ENCODE measurements at regions not wholly inside any gene's neighbourhood (a gene's known extent, or its start where the extent isn't known, plus 50 kb on each side); places are given as distances from the start of the nearest gene placed in this dataset.

GRCh38 chr11:70650075-70650909 is 252.0 kb downstream of the CTTN start (continued):
- TF ChIP-seq, protein P1, sequence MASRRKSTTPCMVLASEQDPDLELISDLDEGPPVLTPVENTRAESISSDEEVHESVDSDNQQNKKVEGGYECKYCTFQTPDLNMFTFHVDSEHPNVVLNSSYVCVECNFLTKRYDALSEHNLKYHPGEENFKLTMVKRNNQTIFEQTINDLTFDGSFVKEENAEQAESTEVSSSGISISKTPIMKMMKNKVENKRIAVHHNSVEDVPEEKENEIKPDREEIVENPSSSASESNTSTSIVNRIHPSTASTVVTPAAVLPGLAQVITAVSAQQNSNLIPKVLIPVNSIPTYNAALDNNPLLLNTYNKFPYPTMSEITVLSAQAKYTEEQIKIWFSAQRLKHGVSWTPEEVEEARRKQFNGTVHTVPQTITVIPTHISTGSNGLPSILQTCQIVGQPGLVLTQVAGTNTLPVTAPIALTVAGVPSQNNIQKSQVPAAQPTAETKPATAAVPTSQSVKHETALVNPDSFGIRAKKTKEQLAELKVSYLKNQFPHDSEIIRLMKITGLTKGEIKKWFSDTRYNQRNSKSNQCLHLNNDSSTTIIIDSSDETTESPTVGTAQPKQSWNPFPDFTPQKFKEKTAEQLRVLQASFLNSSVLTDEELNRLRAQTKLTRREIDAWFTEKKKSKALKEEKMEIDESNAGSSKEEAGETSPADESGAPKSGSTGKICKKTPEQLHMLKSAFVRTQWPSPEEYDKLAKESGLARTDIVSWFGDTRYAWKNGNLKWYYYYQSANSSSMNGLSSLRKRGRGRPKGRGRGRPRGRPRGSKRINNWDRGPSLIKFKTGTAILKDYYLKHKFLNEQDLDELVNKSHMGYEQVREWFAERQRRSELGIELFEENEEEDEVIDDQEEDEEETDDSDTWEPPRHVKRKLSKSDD (conservative IDR thresholded peaks at IDR 0.05; ENCODE audit: low read length) = no peak
- TF ChIP-seq ZNF3 (CRISPR knock-in tag; IDR thresholded peaks at IDR 0.05) (no peak), EP400 (IDR thresholded peaks at IDR 0.05) (no peak), HDAC2 (IDR thresholded peaks at IDR 0.05) (peak; percentile 81), ARNT (IDR thresholded peaks at IDR 0.05) (no peak), ZNF561 (CRISPR knock-in tag; conservative IDR thresholded peaks at IDR 0.05) (no peak), JUND (IDR thresholded peaks at IDR 0.05; ENCODE audit: borderline replicate concordance, low read depth, low read length) (no peak), JUND (tag; IDR thresholded peaks at IDR 0.05; ENCODE audit: borderline replicate concordance, low read depth, low read length) (peak; percentile 57; the same call in 1 of the 3 replicates), RFX5 (IDR thresholded peaks at IDR 0.05; ENCODE audit: low read depth, low read length) (no peak), MXI1 (IDR thresholded peaks at IDR 0.05; ENCODE audit: low read depth, low read length) (peak; percentile 77), TEAD2 (tag; IDR thresholded peaks at IDR 0.05) (no peak), SREBF2 (CRISPR knock-in tag; IDR thresholded peaks at IDR 0.05) (peak; percentile 79; the same call in 1 of the 2 replicates), MBD2 (IDR thresholded peaks at IDR 0.05; ENCODE audit: borderline replicate concordance, low read depth) (no peak), ZBTB8A (IDR thresholded peaks at IDR 0.05; ENCODE audit: partially characterized antibody) (no peak), FOXA1 (IDR thresholded peaks at IDR 0.05; ENCODE audit: borderline replicate concordance) (no peak), ZC3H8 (IDR thresholded peaks at IDR 0.05) (no peak), CREM (IDR thresholded peaks at IDR 0.05; ENCODE audit: low read depth) (peak; percentile 73; the same call in 1 of the 2 replicates), SMAD1 (IDR thresholded peaks at IDR 0.05; ENCODE audit: low read depth, low read length, partially characterized antibody) (no peak), RBM14 (IDR thresholded peaks at IDR 0.05; ENCODE audit: borderline replicate concordance, insufficient read depth, low read depth, low read length) (no peak), NBN (IDR thresholded peaks at IDR 0.05; ENCODE audit: low read depth) (no peak), ZSCAN29 (IDR thresholded peaks at IDR 0.05) (no peak), FOXJ2 (tag; IDR thresholded peaks at IDR 0.05) (0 out of 2 replicates have a peak, but pooled peaks have one; percentile 38)
- TF ChIP-seq, protein P2, sequence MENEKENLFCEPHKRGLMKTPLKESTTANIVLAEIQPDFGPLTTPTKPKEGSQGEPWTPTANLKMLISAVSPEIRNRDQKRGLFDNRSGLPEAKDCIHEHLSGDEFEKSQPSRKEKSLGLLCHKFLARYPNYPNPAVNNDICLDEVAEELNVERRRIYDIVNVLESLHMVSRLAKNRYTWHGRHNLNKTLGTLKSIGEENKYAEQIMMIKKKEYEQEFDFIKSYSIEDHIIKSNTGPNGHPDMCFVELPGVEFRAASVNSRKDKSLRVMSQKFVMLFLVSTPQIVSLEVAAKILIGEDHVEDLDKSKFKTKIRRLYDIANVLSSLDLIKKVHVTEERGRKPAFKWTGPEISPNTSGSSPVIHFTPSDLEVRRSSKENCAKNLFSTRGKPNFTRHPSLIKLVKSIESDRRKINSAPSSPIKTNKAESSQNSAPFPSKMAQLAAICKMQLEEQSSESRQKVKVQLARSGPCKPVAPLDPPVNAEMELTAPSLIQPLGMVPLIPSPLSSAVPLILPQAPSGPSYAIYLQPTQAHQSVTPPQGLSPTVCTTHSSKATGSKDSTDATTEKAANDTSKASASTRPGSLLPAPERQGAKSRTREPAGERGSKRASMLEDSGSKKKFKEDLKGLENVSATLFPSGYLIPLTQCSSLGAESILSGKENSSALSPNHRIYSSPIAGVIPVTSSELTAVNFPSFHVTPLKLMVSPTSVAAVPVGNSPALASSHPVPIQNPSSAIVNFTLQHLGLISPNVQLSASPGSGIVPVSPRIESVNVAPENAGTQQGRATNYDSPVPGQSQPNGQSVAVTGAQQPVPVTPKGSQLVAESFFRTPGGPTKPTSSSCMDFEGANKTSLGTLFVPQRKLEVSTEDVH (IDR thresholded peaks at IDR 0.05; ENCODE audit: low read depth, partially characterized antibody) = no peak
- TF ChIP-seq, protein P3, sequence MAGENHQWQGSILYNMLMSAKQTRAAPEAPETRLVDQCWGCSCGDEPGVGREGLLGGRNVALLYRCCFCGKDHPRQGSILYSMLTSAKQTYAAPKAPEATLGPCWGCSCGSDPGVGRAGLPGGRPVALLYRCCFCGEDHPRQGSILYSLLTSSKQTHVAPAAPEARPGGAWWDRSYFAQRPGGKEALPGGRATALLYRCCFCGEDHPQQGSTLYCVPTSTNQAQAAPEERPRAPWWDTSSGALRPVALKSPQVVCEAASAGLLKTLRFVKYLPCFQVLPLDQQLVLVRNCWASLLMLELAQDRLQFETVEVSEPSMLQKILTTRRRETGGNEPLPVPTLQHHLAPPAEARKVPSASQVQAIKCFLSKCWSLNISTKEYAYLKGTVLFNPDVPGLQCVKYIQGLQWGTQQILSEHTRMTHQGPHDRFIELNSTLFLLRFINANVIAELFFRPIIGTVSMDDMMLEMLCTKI (IDR thresholded peaks at IDR 0.05; ENCODE audit: partially characterized antibody) = no peak

Data from K562 (cell line).